Thyroid gland (tissue), 4 donors: ENCODE measurements at regions not wholly inside any gene's neighbourhood (a gene's known extent, or its start where the extent isn't known, plus 50 kb on each side); places are given as distances from the start of the nearest gene placed in this dataset.

ENCODE experiments used
- POLR2A ChIP-seq, 2 donors: fragments of 450-650 bp; IDR thresholded peaks; one replicate each; pipeline ENCODE4 v1.6.1; 2017; ENCODE audit warnings: antibody characterized with exemption in 2 of 2, mild to moderate bottlenecking in 2 of 2, moderate library complexity in 1 of 2
- TF ChIP-seq, protein P1 (sequence below), 6 experiments: fragments of 200-600 bp in 3 of 6; fragments of 450-650 bp in 3 of 6; sonication (generic) in 3 of 6; IDR thresholded peaks; one replicate each; pipeline ENCODE4 v1.5.1; 2016 to 2019; ENCODE audit warnings: antibody characterized with exemption in 6 of 6, mild to moderate bottlenecking in 2 of 6, inconsistent platforms in 1 of 6, moderate library complexity in 1 of 6

DNA sequence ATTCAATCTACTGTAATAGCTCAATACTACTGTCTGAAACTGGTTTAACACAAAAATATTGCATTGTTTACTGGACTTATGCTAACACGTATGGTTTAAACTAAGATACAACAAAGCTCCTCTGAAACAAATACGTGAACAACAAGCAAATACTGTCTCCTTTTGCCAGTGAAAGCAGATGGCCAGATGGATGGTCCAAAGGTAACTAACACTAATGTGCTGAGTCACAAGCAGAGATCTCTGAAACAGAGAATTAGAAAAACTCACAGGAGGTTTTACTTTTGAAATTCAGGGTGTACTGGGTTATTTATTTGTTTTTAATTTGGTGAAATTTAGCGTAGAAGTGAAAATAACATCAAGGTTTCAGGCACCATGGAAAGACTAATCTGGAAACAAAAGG is 124.3 kb upstream of the SOX4 start:
- TF ChIP-seq, protein P1, sequence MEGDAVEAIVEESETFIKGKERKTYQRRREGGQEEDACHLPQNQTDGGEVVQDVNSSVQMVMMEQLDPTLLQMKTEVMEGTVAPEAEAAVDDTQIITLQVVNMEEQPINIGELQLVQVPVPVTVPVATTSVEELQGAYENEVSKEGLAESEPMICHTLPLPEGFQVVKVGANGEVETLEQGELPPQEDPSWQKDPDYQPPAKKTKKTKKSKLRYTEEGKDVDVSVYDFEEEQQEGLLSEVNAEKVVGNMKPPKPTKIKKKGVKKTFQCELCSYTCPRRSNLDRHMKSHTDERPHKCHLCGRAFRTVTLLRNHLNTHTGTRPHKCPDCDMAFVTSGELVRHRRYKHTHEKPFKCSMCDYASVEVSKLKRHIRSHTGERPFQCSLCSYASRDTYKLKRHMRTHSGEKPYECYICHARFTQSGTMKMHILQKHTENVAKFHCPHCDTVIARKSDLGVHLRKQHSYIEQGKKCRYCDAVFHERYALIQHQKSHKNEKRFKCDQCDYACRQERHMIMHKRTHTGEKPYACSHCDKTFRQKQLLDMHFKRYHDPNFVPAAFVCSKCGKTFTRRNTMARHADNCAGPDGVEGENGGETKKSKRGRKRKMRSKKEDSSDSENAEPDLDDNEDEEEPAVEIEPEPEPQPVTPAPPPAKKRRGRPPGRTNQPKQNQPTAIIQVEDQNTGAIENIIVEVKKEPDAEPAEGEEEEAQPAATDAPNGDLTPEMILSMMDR (IDR thresholded peaks at IDR 0.05): no peak
- TF ChIP-seq POLR2A (IDR thresholded peaks at IDR 0.05): no peak
